GM12892 (cell line): ENCODE measurements at regions not wholly inside any gene's neighbourhood (a gene's known extent, or its start where the extent isn't known, plus 50 kb on each side); places are given as distances from the start of the nearest gene placed in this dataset.

ENCODE experiments used
- POLR2A ChIP-seq: IDR thresholded peaks from 2 replicates; pipeline ENCODE4 v1.6.1; 2011; ENCODE audit warnings: low read depth, low read length, control low read depth
- TAF1 ChIP-seq: IDR thresholded peaks from 2 replicates; pipeline ENCODE4 v1.6.1; 2011; ENCODE audit warnings: low read depth, mild to moderate bottlenecking, control low read depth, low read length, borderline replicate concordance

DNA sequence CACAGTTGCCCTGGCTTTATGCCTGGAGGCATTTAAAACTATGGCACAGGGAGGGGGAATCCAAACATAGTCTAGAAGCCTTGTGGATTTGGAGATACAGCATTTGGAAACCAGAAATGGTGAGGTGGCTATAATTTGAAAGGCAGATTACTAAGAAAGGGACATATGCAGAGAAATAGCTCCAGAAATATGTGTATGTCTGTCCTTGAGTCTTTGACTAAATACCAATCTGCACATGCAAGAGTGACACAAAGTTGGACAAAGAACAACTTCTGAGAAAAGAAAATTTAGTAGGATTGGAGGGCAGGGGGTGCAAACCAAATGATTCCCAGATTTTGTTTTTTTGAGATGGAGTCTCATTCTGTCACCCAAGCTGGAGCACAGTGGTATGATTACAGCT lies 229.6 kb downstream of the TMEM26 start:
- no peak for TF ChIP-seq TAF1
- TF ChIP-seq POLR2A: no peak
